GM12878 (cell line): ENCODE measurements at regions not wholly inside any gene's neighbourhood (a gene's known extent, or its start where the extent isn't known, plus 50 kb on each side); places are given as distances from the start of the nearest gene placed in this dataset.

ENCODE experiments used
- ATAC-seq: fragments of 200-7000 bp; cut with Tn5 transposase; 3 replicates; pipeline ENCODE4 v1.9.1; 2020; ENCODE audit warnings: mild to moderate bottlenecking, moderate library complexity
- BruUV-seq: library from RNA; stranded (reverse); fragments of 400-500 nt; replicated peaks from 2 replicates; lab custom pipeline; 2021; lab: Mats Ljungman, UMichigan
- CTCF ChIA-PET: fragments of 300-600 bp; sonication (Branson Sonifier 250); formaldehyde crosslinking; extraction: SDS; loops from one replicate; lab custom pipeline; 2021; ENCODE audit warnings: inconsistent platforms; lab: Yijun Ruan, JAX
- POLR2A ChIA-PET: fragments of 350-600 bp; formaldehyde crosslinking; extraction: SDS; loops from one replicate; lab custom pipeline; 2021; ENCODE audit warnings: inconsistent platforms; lab: Charles Lee
- RAD21 ChIA-PET: fragments of 300-600 bp; sonication (Branson Sonifier 250); formaldehyde crosslinking; loops from one replicate; lab custom pipeline; 2023; ENCODE audit warnings: antibody characterized with exemption; ENCODE audit not compliant: unreplicated experiment; lab: Charles Lee
- SMC1A ChIA-PET: fragments of 300-600 bp; sonication (Branson Sonifier 250); formaldehyde crosslinking; loops from one replicate; lab custom pipeline; 2023; ENCODE audit not compliant: unreplicated experiment, uncharacterized antibody; lab: Charles Lee
- DNase-seq: peaks from one replicate; pipeline ENCODE4 v3.0.0-alpha.2; 2011; ENCODE audit warnings: low read depth, low spot score
- FAIRE-seq: peaks from 3 replicates; lab custom pipeline; 2011; peaks lifted over from hg19 to GRCh38; lab: Jason Lieb, UNC
- H2AFZ ChIP-seq: 2 replicates; pipeline ENCODE4 v1.6.0; 2011; ENCODE audit warnings: low read depth, low read length, control low read depth; ENCODE audit not compliant: control insufficient read depth
- H3K27ac ChIP-seq: 2 replicates; pipeline ENCODE4 v1.5.1; 2011; ENCODE audit warnings: control low read depth; ENCODE audit not compliant: control insufficient read depth, insufficient read depth
- H3K27me3 ChIP-seq, 2 experiments: replicated peaks in 1 of 2; 2 replicates each; pipeline versions ENCODE4 v1.6.0 to v1.6.1; 2011; ENCODE audit warnings: low read length in 1 of 2; ENCODE audit not compliant: control insufficient read depth in 2 of 2, insufficient read depth in 2 of 2
- H3K36me3 ChIP-seq, 2 experiments: 2 replicates each; pipeline ENCODE4 v1.5.1; 2011; ENCODE audit warnings: low read length in 1 of 2; ENCODE audit not compliant: control insufficient read depth in 2 of 2, insufficient read depth in 2 of 2
- H3K4me1 ChIP-seq: 2 replicates; pipeline ENCODE4 v1.6.1; 2011; ENCODE audit warnings: mild to moderate bottlenecking, low read length, moderate library complexity, mixed read lengths; ENCODE audit not compliant: control insufficient read depth, insufficient read depth
- H3K4me2 ChIP-seq: 2 replicates; pipeline ENCODE4 v1.6.0; 2011; ENCODE audit warnings: control low read depth; ENCODE audit not compliant: control insufficient read depth, insufficient read depth
- H3K4me3 ChIP-seq: fragments of 200-600 bp; sonication (generic); 2 replicates; pipeline ENCODE4 v1.5.1; 2016
- H3K79me2 ChIP-seq: 2 replicates; pipeline ENCODE4 v1.6.0; 2011; ENCODE audit warnings: low read length; ENCODE audit not compliant: control insufficient read depth, insufficient read depth
- H3K9ac ChIP-seq: 2 replicates; pipeline ENCODE4 v1.8.0; 2011; ENCODE audit warnings: low read length, control low read depth, mixed read lengths; ENCODE audit not compliant: control insufficient read depth, insufficient read depth
- H3K9me3 ChIP-seq: replicated peaks from 3 replicates; pipeline ENCODE4 v1.5.1; 2011; ENCODE audit warnings: mild to moderate bottlenecking, low read length; ENCODE audit not compliant: control insufficient read depth, insufficient read depth
- H4K20me1 ChIP-seq: 2 replicates; pipeline ENCODE4 v1.6.0; 2011; ENCODE audit not compliant: control insufficient read depth, insufficient read depth
- ATF2 ChIP-seq: IDR thresholded peaks from 2 replicates; pipeline ENCODE4 v1.6.1; 2012; ENCODE audit warnings: low read length, inconsistent platforms
- ATF3 ChIP-seq: IDR thresholded peaks from 2 replicates; pipeline ENCODE4 v1.6.1; 2011; ENCODE audit warnings: low read depth, mild to moderate bottlenecking, low read length, moderate library complexity, borderline replicate concordance; ENCODE audit errors: extremely low read depth
- CHD4 ChIP-seq: fragments of 200-600 bp; sonication (generic); IDR thresholded peaks from 2 replicates; pipeline ENCODE4 v1.6.1; 2016; ENCODE audit warnings: mild to moderate bottlenecking
- CREM ChIP-seq: IDR thresholded peaks from 2 replicates; pipeline ENCODE4 v1.6.1; 2014; ENCODE audit warnings: antibody characterized with exemption, low read depth
- E2F8 ChIP-seq: fragments of 450-650 bp; IDR thresholded peaks from 2 replicates; pipeline ENCODE4 v1.6.1; 2018; ENCODE audit warnings: mild to moderate bottlenecking, low read depth, moderate library complexity; ENCODE audit not compliant: partially characterized antibody
- EED ChIP-seq: sonication (generic); IDR thresholded peaks from 2 replicates; pipeline ENCODE4 v1.6.1; 2016; ENCODE audit warnings: antibody characterized with exemption, low read depth
- GABPA ChIP-seq: IDR thresholded peaks from 2 replicates; pipeline ENCODE4 v1.6.1; 2014; ENCODE audit warnings: antibody characterized with exemption, low read depth, mild to moderate bottlenecking, inconsistent platforms
- HDAC6 ChIP-seq: fragments of 200-600 bp; sonication (generic); IDR thresholded peaks from one replicate; pipeline ENCODE4 v1.8.0; 2017; ENCODE audit warnings: antibody characterized with exemption; ENCODE audit not compliant: unreplicated experiment
- MEF2A ChIP-seq: IDR thresholded peaks from 2 replicates; pipeline ENCODE4 v1.6.1; 2011; ENCODE audit warnings: low read depth, mild to moderate bottlenecking, low read length, moderate library complexity; ENCODE audit not compliant: insufficient read depth
- SIN3A ChIP-seq: IDR thresholded peaks from 2 replicates; pipeline ENCODE4 v1.6.1; 2012; ENCODE audit warnings: low read depth, low read length, improper control_type of control experiment
- TCF3 ChIP-seq: IDR thresholded peaks from 2 replicates; pipeline ENCODE4 v1.6.1; 2012; ENCODE audit warnings: low read depth, mild to moderate bottlenecking, low read length, borderline replicate concordance; ENCODE audit not compliant: insufficient read depth
- ZNF592 ChIP-seq: fragments of 450-650 bp; IDR thresholded peaks from 2 replicates; pipeline ENCODE4 v1.6.1; 2017; ENCODE audit warnings: mild to moderate bottlenecking, moderate library complexity
- WGBS: methylation state at CpG from one replicate; pipeline ENCODE4 v1.1.6; 2016; ENCODE audit warnings: low lambda C conversion rate; ENCODE audit not compliant: insufficient replicate concordance, insufficient coverage; ENCODE audit errors: missing lambda C conversion rate; 5-methylcytosine and 5-hydroxymethylcytosine counted together
- in situ Hi-C: fragments of 300-500 bp; cut with MboI; formaldehyde crosslinking; loops from 9 replicates; pipeline ENCODE4 v1.14.3; 2018; ENCODE audit warnings: mixed read lengths
- intact Hi-C: fragments of 100-400 bp; cut with micrococcal nuclease; formaldehyde crosslinking; loops from one replicate; pipeline ENCODE4 v1.14.2; 2022; ENCODE audit not compliant: unreplicated experiment

GRCh38 chr4:165715989-165716388 is 157.0 kb upstream of the TLL1 start:
- Histone ChIP-seq H3K4me1 (no peaks in the 10 kb centered on the region), H3K79me2 (no peaks in the 10 kb centered on the region), H3K4me3 (no peak overlapping the region), H3K36me3 (no peaks in the 10 kb centered on the region), H3K9me3 (no peaks in the 10 kb centered on the region), H4K20me1 (no peaks in the 10 kb centered on the region), H3K27ac (no peak overlapping the region), H2AFZ (no peak overlapping the region), H3K9ac (no peak overlapping the region), H3K27me3 (no peaks in the 10 kb centered on the region), H3K4me2 (no peak overlapping the region)
- intact Hi-C loops (no loop called here), in situ Hi-C loops (no loop called here)
- no TSS peak for BruUV-seq
- TF ChIP-seq CHD4 (no peak), SIN3A (no peak), GABPA (no peak), ZNF592 (no peak), E2F8 (no peak), ATF2 (no peak), CREM (no peak), TCF3 (no peak), ATF3 (no peak), EED (no peak), HDAC6 (no peak), MEF2A (no peak)
- 6% methylated on average over 1 of the region's 1 CpG for WGBS
- no peak for DNase-seq
- ATAC-seq: no peak
- no peak for FAIRE-seq
- ChIA-PET CTCF (no interaction called here), POLR2A (no interaction called here), SMC1A (no interaction called here), RAD21 (no interaction called here)
